ENCODE measurements at regions not wholly inside any gene's neighbourhood (a gene's known extent, or its start where the extent isn't known, plus 50 kb on each side); places are given as distances from the start of the nearest gene placed in this dataset.

GRCh38 chr12:126949558-126949957, 1317.4 kb upstream of the TMEM132C start:
- Histone ChIP-seq H3K27me3 (replicated peaks) (no peaks in the 10 kb centered on the region), H3K36me3 (replicated peaks) (no peaks in the 10 kb centered on the region), H3K4me3 (ENCODE audit: low read depth, low read length) (no peak overlapping the region), H3K27ac (no peak overlapping the region)
- TF ChIP-seq CTCF (IDR thresholded peaks at IDR 0.05; ENCODE audit: low read depth, low read length, missing control alignments), result no peak
- no peak for DNase-seq
- in situ Hi-C loops (cut with HindIII; ENCODE audit: low pct_ligation_motif_present, low sequenced_read_pairs), result no loop called here

- no peak for TF ChIP-seq CTCF (IDR thresholded peaks at IDR 0.05; ENCODE audit: low read depth, low read length, missing control alignments)
- in situ Hi-C loops (cut with HindIII; ENCODE audit: low pct_ligation_motif_present, low sequenced_read_pairs), result no loop called here
- no peak overlapping the region for H3K4me3 ChIP-seq (ENCODE audit: low read depth, low read length)
- H3K27ac ChIP-seq, result no peak overlapping the region
- no peak for DNase-seq
- no peaks in the 10 kb centered on the region for H3K27me3 ChIP-seq (replicated peaks)
- H3K36me3 ChIP-seq (replicated peaks), result no peaks in the 10 kb centered on the region
These were observed 1316.7 kb upstream of the TMEM132C start for GRCh38 chr12:126950266-126950665.

- DNase-seq, result no peak
- no peaks in the 10 kb centered on the region for H3K27me3 ChIP-seq (replicated peaks)
- in situ Hi-C loops (cut with HindIII; ENCODE audit: low pct_ligation_motif_present, low sequenced_read_pairs), result no loop called here
- no peak overlapping the region for H3K4me3 ChIP-seq (ENCODE audit: low read depth, low read length)
- H3K27ac ChIP-seq, result no peak overlapping the region
- H3K36me3 ChIP-seq (replicated peaks), result no peaks in the 10 kb centered on the region
- no peak for TF ChIP-seq CTCF (IDR thresholded peaks at IDR 0.05; ENCODE audit: low read depth, low read length, missing control alignments)
These were observed 1314.6 kb upstream of the TMEM132C start for GRCh38 chr12:126952096-126953007.

- H3K36me3 ChIP-seq (replicated peaks), result no peaks in the 10 kb centered on the region
- H3K27ac ChIP-seq, result no peak overlapping the region
- no peak for TF ChIP-seq CTCF (IDR thresholded peaks at IDR 0.05; ENCODE audit: low read depth, low read length, missing control alignments)
- H3K27me3 ChIP-seq (replicated peaks), result no peaks in the 10 kb centered on the region
- no peak for DNase-seq
- in situ Hi-C loops (cut with HindIII; ENCODE audit: low pct_ligation_motif_present, low sequenced_read_pairs), result no loop called here
- H3K4me3 ChIP-seq (ENCODE audit: low read depth, low read length), result no peak overlapping the region
These were observed 1313.5 kb upstream of the TMEM132C start for GRCh38 chr12:126953365-126953889.

GRCh38 chr12:126960221-126960620, 1306.7 kb upstream of the TMEM132C start:
- Histone ChIP-seq H3K4me3 (ENCODE audit: low read depth, low read length) (no peak overlapping the region), H3K27ac (no peak overlapping the region), H3K27me3 (replicated peaks) (no peaks in the 10 kb centered on the region), H3K36me3 (replicated peaks) (no peaks in the 10 kb centered on the region)
- TF ChIP-seq CTCF (IDR thresholded peaks at IDR 0.05; ENCODE audit: low read depth, low read length, missing control alignments), result no peak
- no peak for DNase-seq
- in situ Hi-C loops (cut with HindIII; ENCODE audit: low pct_ligation_motif_present, low sequenced_read_pairs), result no loop called here
